ENCODE measurements at regions not wholly inside any gene's neighbourhood (a gene's known extent, or its start where the extent isn't known, plus 50 kb on each side); places are given as distances from the start of the nearest gene placed in this dataset.

GRCh38 chr12:32047357-32048212 lies 59.1 kb upstream of the BICD1 start:
- no peak for DNase-seq (ENCODE audit: low read depth)

- no peak for DNase-seq (ENCODE audit: low read depth)
These were observed 57.9 kb upstream of the BICD1 start for GRCh38 chr12:32048791-32049190.

GRCh38 chr12:32049956-32050355 lies 56.7 kb upstream of the BICD1 start:
- DNase-seq (ENCODE audit: low read depth) = no peak

- DNase-seq (ENCODE audit: low read depth) = peak; percentile 97
These were observed 55.0 kb upstream of the BICD1 start for GRCh38 chr12:32051511-32052211.

GRCh38 chr12:32052212-32052713 lies 54.4 kb upstream of the BICD1 start:
- no peak for DNase-seq (ENCODE audit: low read depth)

GRCh38 chr12:32053881-32054624 lies 52.6 kb upstream of the BICD1 start:
- DNase-seq (ENCODE audit: low read depth) = peak; percentile 15
